ENCODE measurements at regions not wholly inside any gene's neighbourhood (a gene's known extent, or its start where the extent isn't known, plus 50 kb on each side); places are given as distances from the start of the nearest gene placed in this dataset.

- peak; percentile 52 for DNase-seq
- TF ChIP-seq CTCF (IDR thresholded peaks at IDR 0.05) = no peak
- Mint-ChIP-seq H3K27ac (peak overlapping the region; percentile 25), H3K4me3 (no peak overlapping the region), H3K9me3 (peaks cover 4% of the 10 kb centered on the region; the same call in 1 of the 2 replicates), H3K36me3 (ENCODE audit: low read depth) (peaks cover 5% of the 10 kb centered on the region), H3K4me1 (ENCODE audit: low read depth) (peaks cover 57% of the 10 kb centered on the region), H3K27me3 (ENCODE audit: insufficient read depth) (no peaks in the 10 kb centered on the region)
Observed at GRCh38 chr2:18922276-18922675, 332.9 kb upstream of the NT5C1B start.

- DNase-seq = no peak
- Mint-ChIP-seq H3K36me3 (ENCODE audit: low read depth) (no peaks in the 10 kb centered on the region), H3K4me1 (ENCODE audit: low read depth) (peaks cover 17% of the 10 kb centered on the region), H3K27me3 (ENCODE audit: insufficient read depth) (no peaks in the 10 kb centered on the region), H3K27ac (no peak overlapping the region), H3K4me3 (no peak overlapping the region), H3K9me3 (no peaks in the 10 kb centered on the region)
- TF ChIP-seq CTCF (IDR thresholded peaks at IDR 0.05) = no peak
Observed at GRCh38 chr2:18918280-18918679, 328.9 kb upstream of the NT5C1B start.

GRCh38 chr2:18915227-18915626, 325.9 kb upstream of the NT5C1B start:
- no peaks in the 10 kb centered on the region for H3K36me3 Mint-ChIP-seq (ENCODE audit: low read depth)
- no peak overlapping the region for H3K4me3 Mint-ChIP-seq
- no peak for DNase-seq
- no peaks in the 10 kb centered on the region; the same call in 1 of the 2 replicates for H3K27me3 Mint-ChIP-seq (ENCODE audit: insufficient read depth)
- H3K9me3 Mint-ChIP-seq = no peaks in the 10 kb centered on the region
- no peak overlapping the region for H3K27ac Mint-ChIP-seq
- peaks cover 14% of the 10 kb centered on the region for H3K4me1 Mint-ChIP-seq (ENCODE audit: low read depth)
- TF ChIP-seq CTCF (IDR thresholded peaks at IDR 0.05) = no peak

GRCh38 chr2:18913512-18913911, 324.1 kb upstream of the NT5C1B start:
- Mint-ChIP-seq H3K36me3 (ENCODE audit: low read depth) (no peaks in the 10 kb centered on the region), H3K9me3 (no peaks in the 10 kb centered on the region), H3K4me1 (ENCODE audit: low read depth) (peaks cover 14% of the 10 kb centered on the region), H3K27ac (no peak overlapping the region), H3K27me3 (ENCODE audit: insufficient read depth) (no peaks in the 10 kb centered on the region; the same call in 1 of the 2 replicates), H3K4me3 (no peak overlapping the region)
- no peak for TF ChIP-seq CTCF (IDR thresholded peaks at IDR 0.05)
- no peak for DNase-seq

GRCh38 chr2:18912225-18912888, 323.0 kb upstream of the NT5C1B start:
- peak overlapping the region; percentile 29 for H3K27ac Mint-ChIP-seq
- no peaks in the 10 kb centered on the region for H3K36me3 Mint-ChIP-seq (ENCODE audit: low read depth)
- no peaks in the 10 kb centered on the region; the same call in 1 of the 2 replicates for H3K27me3 Mint-ChIP-seq (ENCODE audit: insufficient read depth)
- no peak for TF ChIP-seq CTCF (IDR thresholded peaks at IDR 0.05)
- peaks cover 19% of the 10 kb centered on the region for H3K4me1 Mint-ChIP-seq (ENCODE audit: low read depth)
- H3K4me3 Mint-ChIP-seq = no peak overlapping the region
- no peaks in the 10 kb centered on the region for H3K9me3 Mint-ChIP-seq
- DNase-seq = no peak

Data from HFFc6 (cell line).